NCI-H1092 treated with DMSO at 0.1 percent for 48 hours (cell line): ENCODE measurements at regions not wholly inside any gene's neighbourhood (a gene's known extent, or its start where the extent isn't known, plus 50 kb on each side); places are given as distances from the start of the nearest gene placed in this dataset.
"Not testable (repeated sequence)": the region's sequence is repeated elsewhere in the genome, so short reads cannot be mapped to it uniquely, and the experiment has no call there.

Experiments used
- DNase-seq: peaks from one replicate; lab custom pipeline; 2025; lab: John Stamatoyannopoulos, UW

- no peak for DNase-seq
Observed at GRCh38 chr5:104890767-104891166, 1328.2 kb upstream of the NUDT12 start.

GRCh38 chr5:104859437-104859836 lies 1296.8 kb upstream of the NUDT12 start:
- DNase-seq, result no peak

DNA sequence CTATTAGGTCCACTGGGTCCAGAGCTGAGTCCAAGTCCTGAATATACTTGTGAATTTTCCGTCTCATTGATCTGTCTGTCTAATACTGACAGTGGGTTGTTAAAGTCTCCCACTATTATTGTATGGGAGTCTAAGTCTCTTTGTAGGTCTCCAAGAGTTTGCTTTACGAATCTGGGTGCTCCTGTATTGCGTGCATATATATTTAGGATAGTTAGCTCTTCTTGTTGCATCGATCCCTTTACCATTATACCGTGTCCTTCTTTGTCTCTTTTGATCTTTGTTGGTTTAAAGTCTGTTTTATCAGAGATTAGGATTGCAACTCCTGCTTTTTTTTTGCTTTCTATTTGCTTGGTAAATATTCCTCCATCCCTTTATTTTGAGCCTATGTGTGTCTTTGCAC lies 1289.5 kb upstream of the NUDT12 start:
- not testable (repeated sequence) for DNase-seq

- no peak for DNase-seq
Observed at GRCh38 chr5:104845541-104845940, 1283.0 kb upstream of the NUDT12 start.

DNA sequence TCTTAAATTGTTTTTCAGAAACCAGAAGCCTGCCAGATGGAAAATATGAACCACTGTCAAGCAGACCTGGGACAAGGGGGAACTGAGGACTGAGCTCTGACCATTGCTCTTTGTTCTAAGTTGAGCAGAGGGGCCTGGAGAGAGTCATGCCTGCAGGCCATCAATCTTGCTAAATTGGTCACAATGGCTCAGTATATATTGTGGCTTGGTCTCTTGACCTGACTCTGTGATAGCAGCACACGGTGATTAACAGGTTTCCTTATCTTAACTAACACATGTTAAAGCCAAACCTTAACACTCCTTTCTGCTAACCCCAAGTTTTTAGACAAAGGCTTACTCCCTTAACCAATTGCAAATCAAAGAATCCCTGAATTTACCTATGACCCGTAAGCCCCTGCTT lies 1281.2 kb upstream of the NUDT12 start:
- no peak for DNase-seq

- DNase-seq, result no peak
Observed at GRCh38 chr5:104840284-104840683, 1277.7 kb upstream of the NUDT12 start.

DNA sequence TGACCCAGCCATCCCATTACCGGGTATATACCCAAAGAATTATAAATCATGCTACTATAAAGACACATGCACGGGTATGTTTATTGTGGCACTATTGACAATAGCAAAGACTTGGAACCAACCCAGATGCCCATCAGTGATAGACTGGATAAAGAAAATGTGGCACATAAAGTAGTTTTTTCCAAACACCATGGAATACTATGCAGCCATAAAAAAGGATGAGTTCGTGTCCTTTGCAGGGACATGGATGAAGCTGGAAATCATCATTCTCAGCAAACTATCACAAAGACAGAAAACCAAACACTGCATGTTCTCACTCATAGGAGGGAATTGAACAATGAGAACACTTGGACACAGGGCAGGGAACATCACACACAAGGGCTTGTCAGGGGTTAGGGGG lies 1268.9 kb upstream of the NUDT12 start:
- DNase-seq, result not testable (repeated sequence)

- DNase-seq, result no peak
Observed at GRCh38 chr5:104821606-104822005, 1259.0 kb upstream of the NUDT12 start.

DNA sequence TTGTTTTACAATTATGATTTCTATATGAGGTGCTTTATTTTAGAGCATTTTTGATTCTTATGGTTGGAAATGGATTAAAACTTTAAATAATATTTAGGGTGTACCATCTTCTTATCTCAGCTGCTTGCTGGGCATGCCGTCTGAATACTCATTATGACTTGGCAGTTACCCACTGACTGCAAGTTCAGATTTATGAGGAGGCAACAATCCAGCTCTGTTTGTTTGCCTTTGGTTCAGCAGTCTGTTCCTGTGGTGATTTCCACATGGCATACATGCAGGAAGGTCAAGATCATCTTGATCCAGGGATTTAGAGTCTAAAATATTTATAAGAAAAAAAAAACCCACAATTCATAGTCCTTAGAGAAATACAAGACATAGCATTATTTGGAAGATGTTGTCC lies 1254.5 kb upstream of the NUDT12 start:
- peak; percentile 13 for DNase-seq

DNA sequence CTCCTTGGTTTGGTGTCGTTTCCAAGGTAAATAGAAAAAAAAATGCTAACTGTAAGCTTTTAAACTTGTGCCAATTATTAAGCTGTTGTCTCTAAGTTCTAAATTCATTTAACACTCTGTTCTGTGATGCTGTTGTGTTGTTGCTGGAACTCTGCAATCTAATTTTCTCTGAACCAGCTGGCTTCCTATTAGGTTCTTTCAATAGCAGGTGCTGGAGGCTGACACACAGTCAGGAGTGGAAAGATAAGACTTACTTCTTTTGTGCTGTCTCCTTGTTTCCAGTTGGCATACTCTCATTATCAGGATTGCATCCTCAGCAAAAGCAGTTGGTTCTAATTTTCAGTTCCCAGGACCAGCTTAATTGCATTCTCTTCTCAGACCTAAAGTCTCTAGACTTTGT lies 1252.6 kb upstream of the NUDT12 start:
- DNase-seq, result no peak

- DNase-seq, result no peak
Observed at GRCh38 chr5:104800440-104801048, 1238.0 kb upstream of the NUDT12 start.

- DNase-seq, result no peak
Observed at GRCh38 chr5:104793755-104794080, 1231.1 kb upstream of the NUDT12 start.

DNA sequence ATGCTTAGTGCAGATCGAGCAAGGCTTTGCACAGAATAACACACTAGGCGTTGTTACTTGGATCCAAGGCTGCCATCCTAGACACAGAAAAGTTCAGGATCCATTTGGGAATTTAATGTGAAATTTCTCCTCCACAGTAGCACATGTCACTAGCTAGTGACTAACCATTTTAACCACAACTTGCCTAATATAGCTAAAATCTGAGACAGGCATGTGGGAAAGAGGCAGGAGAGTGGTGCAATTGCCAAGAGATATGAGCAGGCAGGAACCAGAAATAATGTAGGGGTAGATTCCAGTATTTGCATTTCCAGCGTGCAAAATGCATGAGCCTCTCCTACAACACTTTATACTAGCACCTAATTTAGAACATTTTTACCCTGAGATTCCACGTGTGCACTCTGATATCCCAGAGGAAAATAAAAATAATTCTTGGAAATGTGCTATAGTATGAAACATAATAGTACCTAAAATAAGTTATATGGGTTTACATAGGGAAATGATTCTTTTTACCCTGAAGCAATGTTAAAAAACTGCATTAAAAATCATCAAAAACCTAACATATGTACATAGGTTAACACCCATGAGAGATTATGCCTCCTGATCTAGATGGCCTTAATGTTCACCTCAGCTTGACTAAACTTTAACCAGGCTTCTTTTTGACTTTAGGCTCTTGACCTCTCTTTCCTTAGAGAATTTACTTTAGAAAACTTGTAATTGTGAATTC lies 1230.6 kb upstream of the NUDT12 start:
- DNase-seq, result no peak

GRCh38 chr5:104789366-104789765 lies 1226.8 kb upstream of the NUDT12 start:
- DNase-seq, result no peak

GRCh38 chr5:104785097-104785496 lies 1222.5 kb upstream of the NUDT12 start:
- DNase-seq, result no peak

GRCh38 chr5:104774372-104774771 lies 1211.8 kb upstream of the NUDT12 start:
- DNase-seq, result no peak

DNA sequence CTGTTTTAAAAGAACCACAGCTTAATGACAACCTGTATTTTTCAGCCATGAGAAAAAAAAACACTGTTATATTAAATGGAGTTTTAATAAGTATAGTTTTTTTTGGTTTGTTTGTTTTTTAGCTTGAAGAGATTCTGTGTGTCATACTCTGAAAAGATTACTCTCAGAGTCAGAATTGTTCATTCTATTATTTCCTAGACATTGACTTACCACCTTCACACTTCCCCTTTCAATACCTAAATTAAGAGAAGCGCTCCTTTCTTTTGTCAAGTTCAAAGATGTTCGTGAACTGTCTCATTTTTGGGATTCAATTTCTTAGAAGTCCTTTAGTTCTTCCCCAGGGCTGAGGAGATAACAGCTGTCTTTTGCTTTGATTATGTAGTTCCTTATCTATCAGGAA lies 1201.6 kb upstream of the NUDT12 start:
- no peak for DNase-seq

DNA sequence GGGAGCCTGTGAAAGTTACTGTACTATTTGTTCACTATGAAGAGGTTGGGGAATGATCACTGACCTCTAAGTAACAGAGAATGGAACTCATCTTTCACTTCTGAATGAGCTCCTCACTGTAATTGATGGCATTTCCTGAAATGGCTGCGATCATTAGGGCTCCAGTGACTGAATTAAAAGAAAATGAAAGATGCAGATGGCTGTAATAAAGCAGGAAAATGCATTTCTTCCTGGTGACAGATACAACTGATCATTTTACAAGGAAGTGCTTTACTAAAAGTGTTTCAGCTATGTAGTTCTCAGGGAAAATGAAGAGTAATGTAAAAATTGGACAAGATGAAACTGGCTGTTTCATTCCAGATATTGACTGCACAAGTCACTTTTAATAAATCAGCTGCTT lies 1200.6 kb upstream of the NUDT12 start:
- no peak for DNase-seq

- DNase-seq, result no peak
Observed at GRCh38 chr5:104757915-104758314, 1195.3 kb upstream of the NUDT12 start.

- DNase-seq, result no peak
Observed at GRCh38 chr5:104755806-104756205, 1193.2 kb upstream of the NUDT12 start.

GRCh38 chr5:104754311-104754995 lies 1191.9 kb upstream of the NUDT12 start:
- DNase-seq, result no peak

GRCh38 chr5:104751969-104752368 lies 1189.4 kb upstream of the NUDT12 start:
- no peak for DNase-seq

DNA sequence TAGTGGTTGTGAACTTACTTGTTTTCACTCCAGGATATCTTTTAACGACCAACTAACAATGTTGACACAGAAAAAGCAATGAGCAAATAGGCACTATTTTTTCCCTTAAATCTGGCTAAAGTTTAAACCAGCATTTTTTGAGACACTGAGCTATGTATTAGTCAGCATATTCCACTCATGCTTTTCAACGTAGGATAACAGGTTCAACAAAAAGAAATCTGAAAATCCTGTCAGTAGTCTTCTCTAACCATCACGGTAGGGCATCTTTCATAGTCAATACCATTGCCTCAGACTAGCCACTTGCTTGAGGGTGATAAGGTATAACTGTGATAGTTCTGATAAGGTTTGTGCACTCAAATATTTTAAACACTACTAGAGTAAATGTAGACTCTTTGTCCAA lies 1177.3 kb upstream of the NUDT12 start:
- no peak for DNase-seq

- no peak for DNase-seq
Observed at GRCh38 chr5:104739503-104739902, 1176.9 kb upstream of the NUDT12 start.
